MCF 10A (cell line): ENCODE measurements at regions not wholly inside any gene's neighbourhood (a gene's known extent, or its start where the extent isn't known, plus 50 kb on each side); places are given as distances from the start of the nearest gene placed in this dataset.

Experiments
- BruUV-seq: library from RNA; stranded (reverse); fragments of 400-500 nt; replicated peaks from 2 replicates; lab custom pipeline; 2021; lab: Mats Ljungman, UMichigan
- CTCF ChIA-PET: fragments of 300-600 bp; sonication (Branson Sonifier 250); formaldehyde crosslinking; extraction: SDS; loops from one replicate; lab custom pipeline; 2021; ENCODE audit warnings: antibody characterized with exemption, inconsistent platforms; lab: Yijun Ruan, JAX
- POLR2A ChIA-PET: fragments of 300-600, 350-650 bp; sonication (Branson Sonifier 250); formaldehyde crosslinking; extraction: SDS; loops from one replicate; lab custom pipeline; 2020; ENCODE audit warnings: antibody characterized with exemption, inconsistent platforms; lab: Yijun Ruan, JAX
- DNase-seq: peaks from one replicate; pipeline ENCODE4 v3.0.0-alpha.2; 2018; ENCODE audit not compliant: unreplicated experiment
- H3K27ac Mint-ChIP-seq: one replicate; pipeline ENCODE4 v1.8.0; 2022; ENCODE audit warnings: mild to moderate bottlenecking, low read depth, mixed read lengths; ENCODE audit not compliant: unreplicated experiment
- H3K27me3 Mint-ChIP-seq: one replicate; pipeline ENCODE4 v1.8.0; 2022; ENCODE audit warnings: mixed read lengths; ENCODE audit not compliant: insufficient read depth, unreplicated experiment
- H3K36me3 Mint-ChIP-seq: one replicate; pipeline ENCODE4 v1.8.0; 2022; ENCODE audit warnings: mild to moderate bottlenecking, moderate library complexity, mixed read lengths; ENCODE audit not compliant: insufficient read depth, unreplicated experiment
- H3K4me1 Mint-ChIP-seq: one replicate; pipeline ENCODE4 v1.8.0; 2022; ENCODE audit warnings: mixed read lengths; ENCODE audit not compliant: insufficient read depth, unreplicated experiment
- H3K4me3 Mint-ChIP-seq: one replicate; pipeline ENCODE4 v1.8.0; 2022; ENCODE audit warnings: mild to moderate bottlenecking, moderate library complexity, mixed read lengths; ENCODE audit not compliant: unreplicated experiment
- H3K9me3 Mint-ChIP-seq: one replicate; pipeline ENCODE4 v1.8.0; 2022; ENCODE audit warnings: mixed read lengths; ENCODE audit not compliant: unreplicated experiment
- CTCF ChIP-seq: fragments of 200-600 bp; IDR thresholded peaks from one replicate; pipeline ENCODE4 v1.8.0; 2022; ENCODE audit warnings: antibody characterized with exemption, mild to moderate bottlenecking; ENCODE audit not compliant: unreplicated experiment
- intact Hi-C: fragments of 100-400 bp; cut with micrococcal nuclease; formaldehyde crosslinking; loops from 2 replicates; pipeline ENCODE4 v1.14.1; 2022

- ChIA-PET POLR2A (no interaction called here), CTCF (no interaction called here)
- no TSS peak for BruUV-seq
- TF ChIP-seq CTCF: no peak
- no peak overlapping the region for H3K27ac Mint-ChIP-seq
- peaks cover 9% of the 10 kb centered on the region for H3K4me1 Mint-ChIP-seq
- H3K27me3 Mint-ChIP-seq: no peaks in the 10 kb centered on the region
- H3K36me3 Mint-ChIP-seq: no peaks in the 10 kb centered on the region
- no peak for DNase-seq
- H3K4me3 Mint-ChIP-seq: no peak overlapping the region
- H3K9me3 Mint-ChIP-seq: no peaks in the 10 kb centered on the region
- intact Hi-C loops: no loop called here
These were observed 195.6 kb downstream of the PLK2 start for GRCh38 chr5:58264276-58264675.

GRCh38 chr5:58263296-58263695 lies 196.6 kb downstream of the PLK2 start:
- H3K36me3 Mint-ChIP-seq: no peaks in the 10 kb centered on the region
- no peak for TF ChIP-seq CTCF
- no peaks in the 10 kb centered on the region for H3K9me3 Mint-ChIP-seq
- H3K27me3 Mint-ChIP-seq: no peaks in the 10 kb centered on the region
- ChIA-PET POLR2A (no interaction called here), CTCF (no interaction called here)
- intact Hi-C loops: no loop called here
- no peak overlapping the region for H3K4me3 Mint-ChIP-seq
- no peak overlapping the region for H3K27ac Mint-ChIP-seq
- peaks cover 10% of the 10 kb centered on the region for H3K4me1 Mint-ChIP-seq
- BruUV-seq: no TSS peak
- DNase-seq: no peak

GRCh38 chr5:58262226-58262625 lies 197.7 kb downstream of the PLK2 start:
- H3K36me3 Mint-ChIP-seq: no peaks in the 10 kb centered on the region
- H3K9me3 Mint-ChIP-seq: no peaks in the 10 kb centered on the region
- no TSS peak for BruUV-seq
- no peak for TF ChIP-seq CTCF
- CTCF ChIA-PET: interaction anchor here (0.7 to 1.0 kb wide), 2 partner anchors 198 to 245 kb away, joined by 3 to 4 read pairs; partner anchors contain the start of gene PLK2
- no peak overlapping the region for H3K27ac Mint-ChIP-seq
- DNase-seq: no peak
- H3K27me3 Mint-ChIP-seq: no peaks in the 10 kb centered on the region
- intact Hi-C loops: no loop called here
- H3K4me1 Mint-ChIP-seq: peaks cover 10% of the 10 kb centered on the region
- H3K4me3 Mint-ChIP-seq: no peak overlapping the region
- POLR2A ChIA-PET: interaction anchor here (1.4 to 1.5 kb wide), 2 partner anchors 9 to 11 kb away, joined by 5 to 6 read pairs; no protein-coding TSS in a partner anchor

- H3K36me3 Mint-ChIP-seq: no peaks in the 10 kb centered on the region
- H3K27ac Mint-ChIP-seq: no peak overlapping the region
- ChIA-PET POLR2A (interaction anchor here (0.8 to 1.5 kb wide), 3 partner anchors 10 to 27 kb away, joined by 4 to 6 read pairs (median 5); no protein-coding TSS in a partner anchor), CTCF (interaction anchor here (0.6 to 1.0 kb wide), 5 partner anchors 198 to 963 kb away, joined by 3 to 4 read pairs (median 3); partner anchors contain the start of gene PLK2)
- intact Hi-C loops: no loop called here
- no peak for TF ChIP-seq CTCF
- no peaks in the 10 kb centered on the region for H3K27me3 Mint-ChIP-seq
- H3K4me1 Mint-ChIP-seq: peaks cover 10% of the 10 kb centered on the region
- no peaks in the 10 kb centered on the region for H3K9me3 Mint-ChIP-seq
- no peak overlapping the region for H3K4me3 Mint-ChIP-seq
- DNase-seq: no peak
- BruUV-seq: no TSS peak
These were observed 198.3 kb downstream of the PLK2 start for GRCh38 chr5:58261605-58262004.
